ENCODE measurements at regions not wholly inside any gene's neighbourhood (a gene's known extent, or its start where the extent isn't known, plus 50 kb on each side); places are given as distances from the start of the nearest gene placed in this dataset.

DNA sequence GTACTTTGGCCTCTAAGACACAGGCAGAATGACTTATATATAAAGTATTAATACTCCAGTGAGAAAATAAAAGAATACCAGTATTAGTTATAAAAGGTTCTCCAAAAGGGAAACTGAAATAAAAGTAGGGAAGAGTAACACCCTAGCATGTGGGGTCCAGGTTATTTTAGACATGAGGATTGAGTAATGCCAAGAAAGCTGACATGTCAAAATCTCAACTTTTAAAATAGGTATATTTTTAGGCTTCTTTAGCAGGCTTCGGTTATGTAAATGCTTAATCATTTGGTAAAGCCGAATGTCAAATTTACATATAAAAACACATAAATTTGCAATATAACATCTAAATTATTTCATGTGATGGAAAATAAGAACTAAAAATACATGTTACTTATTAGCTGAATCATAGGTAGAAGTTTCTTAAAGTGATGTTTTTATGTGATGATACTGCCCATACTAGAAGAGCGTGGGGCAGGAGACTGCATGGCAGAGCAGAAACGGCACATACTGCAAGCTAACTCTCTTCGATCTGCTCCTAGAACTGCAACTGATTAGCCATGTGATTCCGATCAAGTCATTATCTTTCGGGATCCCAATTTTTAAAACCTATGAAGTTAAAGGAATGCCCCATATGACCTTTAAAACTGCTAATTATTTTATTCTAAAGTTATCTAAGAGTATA lies 129.4 kb upstream of the DST start:
- ChIA-PET CTCF (no interaction called here), POLR2A (no interaction called here)
- Mint-ChIP-seq H3K36me3 (ENCODE audit: low read depth) (no peaks in the 10 kb centered on the region), H3K4me1 (no peaks in the 10 kb centered on the region), H3K27me3 (no peaks in the 10 kb centered on the region), H3K9me3 (no peaks in the 10 kb centered on the region), H3K4me3 (no peak overlapping the region), H3K27ac (no peak overlapping the region)
- no peak for ATAC-seq (ENCODE audit: low read depth)
- TF ChIP-seq, protein P1, sequence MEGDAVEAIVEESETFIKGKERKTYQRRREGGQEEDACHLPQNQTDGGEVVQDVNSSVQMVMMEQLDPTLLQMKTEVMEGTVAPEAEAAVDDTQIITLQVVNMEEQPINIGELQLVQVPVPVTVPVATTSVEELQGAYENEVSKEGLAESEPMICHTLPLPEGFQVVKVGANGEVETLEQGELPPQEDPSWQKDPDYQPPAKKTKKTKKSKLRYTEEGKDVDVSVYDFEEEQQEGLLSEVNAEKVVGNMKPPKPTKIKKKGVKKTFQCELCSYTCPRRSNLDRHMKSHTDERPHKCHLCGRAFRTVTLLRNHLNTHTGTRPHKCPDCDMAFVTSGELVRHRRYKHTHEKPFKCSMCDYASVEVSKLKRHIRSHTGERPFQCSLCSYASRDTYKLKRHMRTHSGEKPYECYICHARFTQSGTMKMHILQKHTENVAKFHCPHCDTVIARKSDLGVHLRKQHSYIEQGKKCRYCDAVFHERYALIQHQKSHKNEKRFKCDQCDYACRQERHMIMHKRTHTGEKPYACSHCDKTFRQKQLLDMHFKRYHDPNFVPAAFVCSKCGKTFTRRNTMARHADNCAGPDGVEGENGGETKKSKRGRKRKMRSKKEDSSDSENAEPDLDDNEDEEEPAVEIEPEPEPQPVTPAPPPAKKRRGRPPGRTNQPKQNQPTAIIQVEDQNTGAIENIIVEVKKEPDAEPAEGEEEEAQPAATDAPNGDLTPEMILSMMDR (IDR thresholded peaks at IDR 0.05) = no peak
- no peak for DNase-seq
- intact Hi-C loops (cut with micrococcal nuclease) = no loop called here

DNA sequence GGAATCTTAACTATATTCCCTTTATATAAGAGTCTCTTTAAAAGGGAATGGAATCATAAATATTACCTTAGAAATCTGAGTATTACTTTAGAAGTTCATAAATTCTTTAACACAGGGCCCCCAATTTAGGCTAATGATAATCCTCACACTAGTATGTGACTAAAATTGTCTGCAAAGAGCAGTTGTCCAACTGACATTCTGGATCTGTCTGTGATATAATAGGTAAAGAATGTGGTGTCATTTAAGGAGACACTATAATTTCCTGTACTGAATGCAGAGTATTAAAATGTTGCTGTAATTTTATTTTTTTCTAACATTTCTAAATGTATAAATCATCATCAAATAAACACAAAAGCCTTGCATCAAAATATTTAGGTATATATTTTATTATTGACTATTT lies 128.5 kb upstream of the DST start:
- Mint-ChIP-seq H3K4me1 (no peaks in the 10 kb centered on the region), H3K4me3 (no peak overlapping the region), H3K27ac (no peak overlapping the region), H3K9me3 (no peaks in the 10 kb centered on the region), H3K27me3 (no peaks in the 10 kb centered on the region), H3K36me3 (ENCODE audit: low read depth) (no peaks in the 10 kb centered on the region)
- TF ChIP-seq, protein P1 (IDR thresholded peaks at IDR 0.05) = no peak
- ChIA-PET CTCF (no interaction called here), POLR2A (no interaction called here)
- ATAC-seq (ENCODE audit: low read depth) (no peak), DNase-seq (no peak)
- intact Hi-C loops (cut with micrococcal nuclease) = no loop called here

DNA sequence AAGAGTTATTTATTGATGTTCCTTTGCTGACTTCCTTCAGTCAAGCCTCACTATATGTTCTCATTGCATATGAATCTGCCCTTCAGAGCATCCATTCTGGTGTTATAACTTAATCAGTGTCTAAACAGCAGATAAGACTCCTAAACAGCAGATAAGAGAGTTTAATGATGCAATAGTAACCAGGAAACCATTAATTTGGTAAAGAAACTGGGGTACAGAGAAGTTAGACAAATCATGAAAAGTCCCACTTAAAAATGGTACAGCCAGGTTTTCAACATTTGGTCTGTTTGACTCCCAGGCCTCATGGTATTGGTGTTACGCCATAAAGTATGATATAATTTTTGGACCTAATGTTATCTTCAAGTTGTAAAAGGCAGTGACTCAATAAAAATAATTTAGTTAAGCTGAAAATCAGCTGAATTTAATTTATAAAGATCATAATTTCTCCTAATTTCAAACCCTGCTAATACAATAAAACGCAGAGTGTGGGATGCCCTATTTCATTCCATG lies 127.4 kb upstream of the DST start:
- H3K4me3 Mint-ChIP-seq = no peak overlapping the region
- DNase-seq = no peak
- TF ChIP-seq, protein P1 (IDR thresholded peaks at IDR 0.05) = no peak
- ChIA-PET POLR2A (no interaction called here), CTCF (no interaction called here)
- H3K36me3 Mint-ChIP-seq (ENCODE audit: low read depth) = no peaks in the 10 kb centered on the region
- H3K27me3 Mint-ChIP-seq = no peaks in the 10 kb centered on the region
- H3K27ac Mint-ChIP-seq = no peak overlapping the region
- no peaks in the 10 kb centered on the region for H3K4me1 Mint-ChIP-seq
- no peak for ATAC-seq (ENCODE audit: low read depth)
- no peaks in the 10 kb centered on the region for H3K9me3 Mint-ChIP-seq
- intact Hi-C loops (cut with micrococcal nuclease) = no loop called here

DNA sequence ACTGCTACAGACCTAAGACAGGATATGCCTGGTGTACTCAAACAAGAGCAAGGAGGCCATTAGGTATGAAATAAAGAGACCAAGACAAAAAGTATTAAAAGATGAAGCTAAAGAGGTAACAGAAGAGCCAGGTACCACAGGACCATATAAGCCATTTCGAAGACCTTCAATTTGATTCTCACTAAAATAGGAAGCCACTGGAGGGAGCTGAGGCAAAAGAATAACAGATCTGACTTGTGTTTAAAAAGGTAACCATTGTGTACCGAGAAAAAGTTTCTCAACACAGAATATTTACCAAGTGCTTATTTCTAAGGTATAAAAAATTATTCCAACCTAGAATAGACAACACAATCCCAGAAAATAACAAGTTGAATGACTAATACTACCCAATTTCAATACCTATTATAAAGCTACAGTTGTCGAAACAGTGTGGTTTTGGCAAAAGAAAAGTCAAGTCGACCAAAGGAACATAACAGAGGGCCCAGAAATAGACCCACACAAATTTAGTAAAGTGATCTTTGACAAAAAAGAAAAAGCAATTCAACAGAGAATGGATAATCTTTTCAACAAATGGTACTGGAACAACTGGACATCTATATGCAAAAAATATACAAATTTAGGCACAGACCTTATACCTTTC lies 125.3 kb upstream of the DST start:
- ChIA-PET CTCF (no interaction called here), POLR2A (no interaction called here)
- ATAC-seq (ENCODE audit: low read depth) = no peak
- Mint-ChIP-seq H3K27me3 (no peaks in the 10 kb centered on the region), H3K9me3 (no peaks in the 10 kb centered on the region), H3K4me1 (no peaks in the 10 kb centered on the region), H3K36me3 (ENCODE audit: low read depth) (no peaks in the 10 kb centered on the region), H3K27ac (no peak overlapping the region), H3K4me3 (no peak overlapping the region)
- TF ChIP-seq, protein P1 (IDR thresholded peaks at IDR 0.05) = no peak
- no peak for DNase-seq
- intact Hi-C loops (cut with micrococcal nuclease) = no loop called here

DNA sequence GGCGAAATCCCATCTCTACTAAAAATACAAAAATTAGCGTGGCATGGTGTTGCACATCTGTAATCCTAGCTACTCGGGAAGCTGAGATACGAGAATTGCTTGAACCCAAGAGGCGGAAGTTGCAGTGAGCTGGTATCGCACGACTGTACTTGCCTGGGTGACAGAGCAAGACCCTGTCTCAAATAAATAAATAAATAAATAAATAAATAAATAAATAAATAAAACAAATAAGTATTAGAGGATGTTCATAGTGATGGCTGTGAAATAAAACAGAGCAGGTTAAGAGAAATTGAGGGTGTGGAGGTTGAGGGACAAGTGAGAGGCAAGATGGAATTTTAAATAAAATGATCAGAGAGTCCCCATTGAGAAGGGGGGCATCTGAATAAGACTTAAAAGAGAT lies 124.7 kb upstream of the DST start:
- H3K27me3 Mint-ChIP-seq = no peaks in the 10 kb centered on the region
- no peak overlapping the region for H3K4me3 Mint-ChIP-seq
- no peak for ATAC-seq (ENCODE audit: low read depth)
- intact Hi-C loops (cut with micrococcal nuclease) = no loop called here
- H3K36me3 Mint-ChIP-seq (ENCODE audit: low read depth) = no peaks in the 10 kb centered on the region
- TF ChIP-seq, protein P1 (IDR thresholded peaks at IDR 0.05) = no peak
- no peak overlapping the region for H3K27ac Mint-ChIP-seq
- no peaks in the 10 kb centered on the region for H3K9me3 Mint-ChIP-seq
- H3K4me1 Mint-ChIP-seq = no peaks in the 10 kb centered on the region
- CTCF ChIA-PET = no interaction called here
- DNase-seq = no peak
- POLR2A ChIA-PET = no interaction called here
